NCI-H226 (cell line): ENCODE measurements at regions not wholly inside any gene's neighbourhood (a gene's known extent, or its start where the extent isn't known, plus 50 kb on each side); places are given as distances from the start of the nearest gene placed in this dataset.

Experiments used
- DNase-seq: peaks from one replicate; pipeline ENCODE4 v3.0.0-alpha.2; 2015

DNA sequence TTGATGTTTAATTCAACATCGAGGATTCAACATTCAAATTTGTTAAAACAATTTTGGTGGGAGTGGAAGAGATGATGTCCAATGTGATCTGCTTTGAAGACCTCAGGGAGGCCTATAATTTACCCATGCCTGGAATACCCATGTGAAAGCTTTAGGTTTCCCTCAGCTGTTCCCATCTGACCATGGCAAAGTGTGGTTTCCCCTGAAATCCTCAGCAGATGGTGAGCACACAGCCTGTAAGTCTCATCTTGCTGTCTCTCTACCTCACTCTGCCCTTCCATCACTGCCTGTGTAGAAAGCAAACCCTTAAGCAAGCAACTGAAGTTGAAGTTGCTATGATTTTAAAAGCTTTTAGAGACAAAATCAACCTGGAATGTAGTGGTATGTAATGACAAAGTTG, 80.1 kb upstream of the ATF3 start:
- no peak for DNase-seq

DNA sequence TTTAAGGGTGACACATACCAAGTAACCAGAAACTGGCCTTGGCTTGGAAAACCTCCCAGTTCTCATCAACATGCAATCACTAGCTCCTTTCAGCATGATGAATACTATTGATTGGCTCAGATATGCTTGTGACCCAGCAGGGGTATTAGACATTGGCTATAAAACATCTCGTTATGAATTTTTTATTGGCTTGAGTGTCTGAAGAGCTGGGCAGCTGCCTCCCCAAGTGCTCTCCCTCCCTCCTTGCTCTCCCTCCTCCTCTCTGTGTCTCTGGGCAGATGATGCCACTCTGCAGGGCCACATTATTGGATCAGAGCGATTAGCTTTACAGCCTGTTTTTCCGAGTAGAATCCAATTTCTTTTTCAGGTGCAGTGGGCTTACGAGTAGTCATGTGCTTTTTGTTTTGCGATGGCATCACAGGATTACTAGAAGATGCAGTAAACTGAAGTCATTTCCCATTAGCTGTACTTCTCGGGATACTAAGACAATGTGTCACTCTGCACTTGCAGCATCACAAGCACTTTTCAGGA, 79.3 kb upstream of the ATF3 start:
- no peak for DNase-seq

DNA sequence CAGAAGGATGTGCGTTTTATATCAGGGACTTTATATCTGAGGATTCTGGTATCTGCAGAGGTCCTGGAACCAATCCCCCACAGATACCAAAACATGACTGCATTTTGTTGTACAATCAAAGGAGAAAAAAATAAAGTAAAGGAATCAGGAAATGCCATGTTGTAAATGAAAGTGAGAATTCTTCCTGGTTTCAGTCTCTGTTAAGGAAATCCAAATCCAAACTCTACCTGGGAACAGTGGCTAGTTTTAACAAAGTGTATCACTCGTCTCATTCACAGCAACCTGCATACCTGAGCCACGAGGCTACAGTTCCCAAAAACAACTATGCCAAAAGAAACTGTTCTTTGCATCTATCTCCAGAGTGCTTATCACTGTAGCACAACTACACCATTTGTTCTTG, 77.3 kb upstream of the ATF3 start:
- no peak for DNase-seq

DNA sequence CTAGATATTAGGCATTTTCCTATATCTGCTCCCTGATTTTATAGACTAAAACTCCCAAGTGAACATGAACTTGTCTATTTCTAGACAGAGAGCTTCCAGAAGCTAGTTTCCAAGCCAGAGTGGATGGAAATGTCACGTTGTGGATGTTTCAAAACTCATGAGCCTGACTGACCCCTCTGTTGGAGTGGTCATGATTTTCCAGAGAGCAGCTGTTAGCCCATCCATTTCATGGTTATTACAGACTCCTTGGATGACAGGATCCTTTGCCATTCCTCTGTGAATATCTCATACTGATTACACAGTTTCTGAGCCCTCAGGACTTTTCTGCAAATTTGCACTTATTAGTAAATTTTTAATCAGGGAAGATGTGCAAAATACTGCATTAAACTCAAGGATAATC, 76.8 kb upstream of the ATF3 start:
- DNase-seq = no peak

DNA sequence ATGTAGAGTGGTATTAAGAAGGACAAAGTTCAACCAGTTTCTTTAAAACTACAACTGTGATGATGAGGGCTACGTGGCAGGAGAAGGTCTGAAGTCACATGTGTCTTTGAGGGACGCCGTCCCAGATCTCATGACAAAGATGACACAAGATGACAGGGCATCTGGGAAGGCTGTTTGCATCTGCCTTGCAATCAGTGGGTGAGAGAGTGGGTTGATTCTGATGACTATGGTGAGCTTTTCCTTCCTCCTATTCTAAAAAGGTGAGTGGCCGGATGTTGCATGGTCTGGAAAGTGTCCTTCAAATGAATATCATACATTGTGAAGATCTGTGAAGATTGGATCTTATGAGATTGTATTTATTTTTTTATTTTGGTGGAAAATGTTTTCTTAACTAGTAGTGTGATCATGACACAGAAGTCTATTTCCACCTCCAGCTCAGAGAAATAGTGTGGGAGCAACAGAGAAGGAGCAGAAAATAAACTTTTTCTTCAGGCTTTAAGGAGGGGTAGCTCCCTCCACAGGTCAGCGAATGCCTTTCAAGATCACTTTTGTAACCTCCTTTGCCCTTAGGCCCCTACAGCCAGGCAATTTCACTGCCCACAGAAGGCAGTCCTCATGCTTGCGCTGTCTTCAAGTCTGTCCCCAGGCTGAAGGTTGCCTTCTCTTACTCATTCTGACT, 76.0 kb upstream of the ATF3 start:
- no peak for DNase-seq

DNA sequence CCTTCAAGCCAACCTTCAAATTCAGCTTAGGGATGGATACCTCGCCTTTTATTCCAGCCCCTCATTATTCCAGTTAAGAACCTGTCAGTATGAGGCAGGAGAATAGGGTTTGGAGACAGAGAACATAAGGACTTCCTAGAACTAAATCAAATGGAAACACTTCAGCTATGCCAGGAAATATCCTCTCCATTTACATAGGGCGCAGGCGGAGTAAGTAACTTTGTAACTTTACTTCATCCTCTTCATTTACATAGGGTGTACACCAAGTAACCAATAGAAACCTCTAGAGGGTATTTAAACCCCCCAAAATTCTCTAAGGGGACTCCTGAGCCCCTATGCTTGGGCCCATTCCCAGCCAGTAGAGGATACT, 75.4 kb upstream of the ATF3 start:
- DNase-seq = no peak

DNA sequence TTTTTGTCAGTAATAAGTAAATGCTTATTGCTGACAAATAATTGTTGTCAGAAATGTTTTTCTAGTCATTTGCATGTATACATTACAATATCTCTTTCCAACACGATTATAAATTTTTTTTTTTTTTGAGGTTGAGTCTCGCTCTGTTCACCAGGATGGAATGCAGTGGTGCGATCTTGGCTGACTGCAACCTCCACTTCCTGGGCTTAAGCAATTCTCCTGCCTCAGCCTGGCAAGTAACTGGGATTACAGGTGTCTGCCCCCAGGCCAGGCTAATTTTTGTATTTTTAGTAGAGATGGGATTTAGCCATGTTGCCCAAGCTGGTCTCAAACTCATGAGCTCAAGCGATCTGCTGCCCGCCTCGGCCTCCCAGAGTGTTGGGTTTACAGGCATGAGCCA, 72.0 kb upstream of the ATF3 start:
- DNase-seq = no peak

DNA sequence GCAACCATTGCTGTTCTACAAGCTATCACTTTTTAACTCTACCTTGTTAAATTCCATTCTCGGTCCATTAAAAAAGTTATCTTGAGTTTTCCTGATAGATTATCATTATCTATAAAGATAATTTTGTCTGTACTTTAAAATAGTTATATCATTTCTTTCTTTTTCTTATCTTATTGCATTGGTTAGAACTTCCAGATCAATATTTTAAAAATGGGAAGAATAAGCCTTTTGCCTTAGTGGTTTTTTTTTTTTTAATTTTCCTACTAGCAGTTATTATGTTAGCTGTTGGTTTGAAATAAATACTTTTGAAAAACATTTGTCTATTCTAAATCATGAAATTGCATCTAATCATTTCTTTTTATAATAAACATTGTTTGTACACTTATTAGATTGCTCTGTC, 71.0 kb upstream of the ATF3 start:
- no peak for DNase-seq

DNA sequence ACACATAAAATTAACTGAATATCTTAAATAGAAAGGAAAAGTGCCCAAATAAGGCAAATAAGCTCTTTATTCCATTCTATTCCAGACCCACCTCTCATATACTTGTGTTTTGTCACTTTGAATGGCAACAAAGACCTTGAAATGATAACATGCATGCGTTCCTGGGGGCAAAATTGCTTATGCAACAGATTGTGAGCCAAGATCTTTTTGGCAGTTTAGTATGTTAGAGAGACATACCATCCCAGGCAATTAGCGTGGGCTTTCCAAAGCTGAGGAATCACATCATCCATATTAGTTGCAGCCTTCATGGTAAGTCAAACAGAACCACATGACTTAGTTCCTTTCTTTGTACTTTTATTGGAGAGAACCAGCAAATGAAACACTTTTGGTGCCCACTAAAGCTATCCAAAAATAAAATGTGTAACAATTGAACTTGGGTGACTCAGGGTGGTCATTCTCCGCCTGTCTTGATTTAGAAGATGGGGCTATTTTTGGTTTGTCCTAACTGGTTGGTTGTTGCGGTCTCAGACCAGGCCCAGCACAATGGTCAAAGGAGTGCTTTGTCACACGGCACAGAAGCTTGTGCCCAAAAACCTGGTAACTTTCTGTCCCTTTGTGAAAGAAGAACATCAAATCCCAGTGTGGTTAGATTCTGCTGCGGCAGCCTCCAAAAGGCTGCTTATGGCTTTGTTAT, 68.7 kb upstream of the ATF3 start:
- no peak for DNase-seq

DNA sequence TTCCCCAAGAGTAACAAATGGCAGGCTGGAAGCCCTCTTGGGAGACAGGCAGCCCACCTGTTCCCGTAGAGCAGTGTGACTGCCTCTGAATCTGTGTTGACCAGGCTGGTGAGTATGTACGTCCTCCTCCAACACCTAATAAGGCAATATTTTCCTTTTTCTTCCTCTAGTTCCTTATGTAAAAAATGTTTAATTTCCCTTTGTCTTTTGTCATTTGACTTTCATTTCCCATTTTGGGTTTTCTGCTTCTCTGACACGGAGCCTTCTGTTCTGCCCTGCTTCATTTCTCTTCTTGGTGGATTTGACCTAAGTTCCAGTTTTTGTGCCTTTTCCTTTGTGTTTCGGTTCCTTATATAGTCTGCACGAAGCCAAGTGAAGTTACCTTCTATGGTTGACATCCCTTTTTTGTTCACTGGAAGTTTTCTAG, 65.8 kb upstream of the ATF3 start:
- DNase-seq = no peak

DNA sequence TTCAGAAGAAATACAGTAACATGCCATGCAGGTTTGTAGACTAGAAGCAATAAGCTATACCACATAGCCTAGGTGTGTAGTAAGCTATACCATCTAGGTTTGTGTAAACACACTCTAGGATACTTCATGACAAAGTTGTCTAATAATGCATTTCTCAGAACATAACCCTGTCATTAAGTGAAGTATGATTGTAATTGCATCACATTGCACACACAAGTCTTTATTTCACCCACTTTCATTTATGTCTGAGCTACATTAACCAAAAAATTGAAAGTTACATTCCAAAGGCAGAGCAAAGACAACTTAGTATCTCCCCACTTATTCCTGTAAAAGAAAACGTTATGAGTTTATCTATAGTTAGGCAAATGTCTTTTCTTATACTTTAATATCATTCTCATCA, 64.5 kb upstream of the ATF3 start:
- DNase-seq = no peak

DNA sequence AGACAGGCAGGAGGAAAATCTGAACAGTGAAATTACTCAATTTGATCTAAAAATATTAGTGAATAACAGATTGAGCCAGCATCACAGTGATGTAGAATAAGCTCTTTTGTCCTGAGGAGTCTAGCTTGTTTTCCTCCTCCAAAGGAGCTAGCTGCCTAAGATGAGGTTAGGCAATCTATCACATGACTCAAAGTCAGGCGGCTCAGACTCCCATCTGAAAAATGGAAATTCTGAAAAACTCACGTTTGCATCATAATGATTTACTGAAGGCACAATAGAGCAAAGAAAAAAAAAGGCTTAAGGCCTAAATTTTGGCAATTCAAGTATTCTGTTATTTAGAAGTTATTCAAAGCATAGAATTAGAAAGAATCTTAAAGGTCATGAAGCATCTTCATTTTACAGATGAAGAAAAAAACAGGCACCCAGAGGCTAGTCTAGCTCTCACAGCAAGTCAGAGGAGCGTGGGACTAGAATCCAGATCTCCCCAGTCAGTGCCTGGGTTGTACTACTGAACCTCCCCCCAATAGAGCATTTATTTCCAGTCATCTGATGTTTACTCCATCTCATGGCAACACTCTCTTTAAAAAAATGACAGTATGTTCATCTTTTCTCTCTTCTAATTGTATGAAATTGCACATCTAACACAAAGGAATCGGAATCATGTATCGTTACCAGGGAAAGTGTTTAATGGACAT, 62.5 kb upstream of the ATF3 start:
- peak; percentile 20 for DNase-seq

DNA sequence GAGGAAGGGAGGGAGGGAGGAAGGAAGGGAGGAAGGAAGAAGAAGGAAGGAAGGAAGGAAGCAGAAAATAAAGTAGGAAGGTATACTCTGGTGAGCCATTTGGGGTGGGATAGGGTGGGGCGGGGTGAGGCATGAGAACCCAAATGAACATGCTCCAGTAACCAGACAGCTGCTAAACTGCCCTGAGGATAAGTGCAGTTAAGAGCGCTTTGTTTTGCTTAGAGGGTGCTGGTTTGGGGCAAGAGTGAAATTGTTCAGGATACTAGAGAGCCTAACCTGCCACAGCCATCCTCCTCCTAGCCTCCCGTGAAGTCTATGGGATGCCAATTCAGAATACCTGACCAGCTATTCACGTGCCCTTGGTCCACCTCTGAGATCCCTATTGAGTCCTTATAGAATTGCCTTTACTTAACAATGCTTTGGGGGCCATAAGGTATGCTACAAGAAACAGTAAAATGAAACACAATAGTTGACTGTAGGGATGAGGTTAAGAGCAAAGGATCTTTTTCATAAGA, 59.0 kb upstream of the ATF3 start:
- no peak for DNase-seq

DNA sequence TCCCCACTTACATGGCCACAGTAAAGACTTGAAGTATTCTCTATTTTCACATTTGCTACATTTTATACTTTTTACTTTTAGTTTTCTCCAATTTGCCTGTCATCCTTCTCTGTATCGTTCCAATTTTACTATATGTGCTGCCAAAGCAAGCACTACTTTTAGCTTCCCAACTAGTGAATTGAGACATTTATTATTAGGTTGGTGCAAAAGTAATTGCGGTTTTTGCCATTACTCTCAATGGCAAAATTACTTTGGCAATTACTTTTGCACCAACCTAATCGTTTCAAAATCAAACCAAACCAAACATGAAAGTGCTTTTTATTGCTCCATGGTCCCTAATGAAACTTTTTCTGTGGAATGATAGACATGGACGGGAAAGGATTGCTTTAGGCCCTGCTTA, 56.6 kb upstream of the ATF3 start:
- DNase-seq = no peak

DNA sequence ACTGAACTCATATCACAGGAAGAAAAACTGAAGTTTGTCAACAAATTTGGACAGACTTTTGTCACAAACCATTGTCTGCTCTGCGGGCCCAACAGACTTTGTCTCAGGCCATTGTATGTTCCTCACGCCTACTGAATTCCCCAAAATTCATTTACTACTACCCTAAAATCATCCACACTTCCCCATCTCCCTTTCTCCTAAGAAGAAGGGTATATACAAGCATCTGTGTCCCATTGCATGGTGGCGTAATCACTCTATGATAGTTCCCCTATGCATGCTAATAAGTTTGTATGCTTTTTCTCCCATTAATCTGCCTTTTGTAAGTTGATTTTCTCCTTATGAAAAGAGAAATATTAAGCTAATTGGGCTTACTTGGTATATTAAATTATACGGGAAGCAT, 54.9 kb upstream of the ATF3 start:
- no peak for DNase-seq

DNA sequence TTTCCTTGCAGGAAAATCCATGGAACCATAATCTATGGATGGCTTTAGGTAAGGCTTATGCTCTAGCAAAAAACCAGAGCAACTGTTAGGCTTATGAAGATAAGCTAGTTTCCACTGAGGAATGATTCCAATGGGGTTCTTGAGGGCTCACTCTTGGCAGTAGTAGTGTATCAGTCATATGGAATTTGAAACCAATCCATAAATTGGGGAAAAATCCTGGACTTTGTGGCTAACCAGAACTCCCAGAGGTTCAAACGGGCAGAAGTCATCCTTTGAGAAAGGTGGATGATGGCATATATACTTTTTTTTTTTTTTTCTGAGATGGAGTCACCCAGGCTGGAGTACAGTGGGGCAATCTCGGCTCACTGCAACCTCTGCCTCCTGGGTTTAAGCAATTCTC, 54.2 kb upstream of the ATF3 start:
- no peak for DNase-seq

DNA sequence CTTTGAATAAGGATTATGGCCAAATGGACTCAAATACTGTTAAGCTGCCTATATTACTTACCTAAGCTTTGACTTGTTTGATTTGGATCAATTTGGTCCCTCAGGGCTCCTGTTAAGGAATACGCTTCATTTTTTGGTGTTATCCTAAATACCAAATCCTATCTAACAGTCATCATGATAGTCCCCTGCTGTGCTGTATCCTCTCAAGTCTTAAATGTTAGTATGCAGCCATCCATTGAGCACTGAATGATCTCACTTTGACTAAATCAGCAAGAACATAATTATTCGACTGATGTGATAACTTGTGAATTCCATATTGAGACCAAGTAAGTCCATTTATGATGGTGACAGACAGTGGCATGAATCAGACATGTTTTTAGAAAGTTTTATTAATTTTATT, 53.1 kb upstream of the ATF3 start:
- DNase-seq = no peak

DNA sequence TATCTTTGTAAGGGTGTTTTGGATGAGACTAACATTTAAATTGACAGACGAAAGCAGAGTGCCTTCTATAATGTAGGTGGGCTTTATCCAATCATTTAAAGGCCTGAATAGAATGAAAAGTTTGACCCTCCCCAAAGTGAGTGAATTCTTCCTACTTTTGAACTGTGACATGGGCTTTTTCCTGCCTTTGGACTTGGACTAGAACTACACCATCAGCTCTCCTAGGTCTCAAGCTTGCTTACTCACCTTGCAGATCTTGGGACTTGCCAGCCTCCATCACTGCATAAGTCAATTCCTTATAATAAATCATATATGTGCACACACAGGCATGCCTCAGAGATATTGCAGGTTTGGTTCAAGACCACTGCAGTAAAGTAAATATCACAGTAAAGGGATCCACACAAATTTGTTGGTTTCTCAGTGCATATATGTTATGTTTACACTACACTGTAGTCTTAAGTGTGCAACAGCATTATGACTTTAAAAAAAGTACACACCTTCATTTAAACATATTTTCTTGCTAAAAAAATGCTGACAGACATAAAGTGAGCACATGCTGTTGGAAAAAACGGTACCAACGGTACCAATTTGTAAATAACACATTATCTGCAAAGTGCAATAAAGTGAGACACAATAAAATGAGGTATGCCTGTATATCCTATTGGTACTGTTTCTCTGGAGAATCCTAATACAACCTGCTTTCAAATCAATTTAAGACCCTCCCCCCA, 51.6 kb upstream of the ATF3 start:
- no peak for DNase-seq

DNA sequence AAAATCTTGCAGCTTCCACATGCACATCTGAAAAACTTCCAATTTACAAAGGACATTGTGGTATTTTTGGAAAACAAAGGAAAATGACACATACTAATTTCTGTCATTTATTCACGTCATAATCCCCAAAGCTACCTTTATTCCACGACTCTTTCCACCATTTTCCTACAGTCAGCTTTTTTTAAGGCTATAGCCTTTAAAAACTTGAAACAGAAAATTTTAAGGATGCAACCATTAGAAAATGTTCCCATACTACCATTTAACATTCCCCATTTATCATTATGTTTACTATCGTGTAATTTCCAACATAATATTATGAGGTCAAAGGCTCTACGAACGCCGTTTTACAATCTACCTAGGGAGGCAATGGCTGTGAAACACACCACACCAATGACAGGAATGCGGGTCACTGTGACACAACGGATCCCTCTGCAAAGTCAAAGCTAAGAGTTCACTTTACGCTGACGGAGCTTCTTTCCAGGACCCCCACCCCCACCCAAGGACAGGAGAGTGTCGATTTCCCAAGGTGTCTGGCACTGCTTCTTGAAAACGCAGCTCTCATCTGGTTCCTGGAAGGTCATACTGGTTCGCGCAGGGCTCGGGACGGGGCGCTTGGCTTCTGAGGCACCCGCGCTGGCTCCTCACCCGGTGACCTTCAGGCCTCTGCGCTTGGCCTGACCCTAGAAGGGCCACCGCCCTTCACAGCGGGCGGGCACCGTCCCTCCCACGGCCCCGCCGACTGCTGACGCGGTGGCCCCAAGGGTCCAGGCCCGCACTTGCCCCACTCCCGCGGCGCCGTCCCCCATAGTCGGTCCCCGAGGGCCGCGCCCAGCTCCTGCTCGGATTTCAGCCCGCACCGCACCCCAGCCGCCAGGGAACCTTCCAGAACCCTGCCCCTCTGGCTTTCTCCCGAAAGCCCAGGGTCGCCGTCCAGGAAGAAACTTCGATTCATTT, 50.5 kb upstream of the ATF3 start:
- DNase-seq = no peak

DNA sequence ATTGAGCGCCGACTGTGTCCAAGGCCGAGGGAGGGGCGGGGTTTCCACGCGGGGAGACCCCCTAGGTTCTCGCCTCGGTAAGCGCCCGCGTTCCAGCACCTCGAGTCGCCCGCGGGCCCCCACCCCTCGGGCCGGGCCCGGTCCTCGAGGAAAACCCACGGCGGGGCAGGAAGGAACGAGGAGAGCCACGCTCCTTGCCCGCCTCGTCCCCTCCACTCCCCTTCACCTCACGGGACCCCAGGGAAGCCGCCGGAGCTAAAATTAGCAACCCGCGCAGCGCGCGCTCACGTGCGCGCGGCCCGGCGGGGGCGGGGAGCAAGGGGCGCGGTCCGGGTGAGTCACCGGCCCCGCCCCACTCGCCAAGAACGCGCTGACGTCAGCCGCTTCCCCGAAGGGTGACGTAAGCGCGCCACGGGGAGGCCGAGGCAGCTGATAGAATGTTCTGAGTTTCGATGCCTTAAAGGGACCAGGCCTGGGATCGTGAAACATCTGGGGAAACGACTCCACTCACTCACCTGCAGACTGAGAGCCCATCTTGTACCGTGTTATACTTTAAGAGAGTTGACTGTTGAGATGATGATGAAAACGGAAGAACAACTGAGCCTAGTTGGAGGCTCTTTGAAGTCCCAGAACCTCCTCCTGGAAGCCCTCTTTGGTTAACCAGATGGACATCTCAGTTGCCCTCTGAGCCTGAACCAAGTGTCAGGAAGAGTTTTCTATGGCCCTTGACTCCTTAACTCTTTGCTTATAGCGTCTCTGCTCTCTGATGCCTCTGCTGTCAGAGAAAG, 49.7 kb upstream of the ATF3 start:
- DNase-seq = peak; percentile 60
